H1 (cell line): ENCODE measurements at regions not wholly inside any gene's neighbourhood (a gene's known extent, or its start where the extent isn't known, plus 50 kb on each side); places are given as distances from the start of the nearest gene placed in this dataset.

Experiments
- CTCF ChIA-PET: fragments of 300-600 bp; sonication (Branson Sonifier 250); formaldehyde crosslinking; loops from one replicate; lab custom pipeline; 2021; ENCODE audit not compliant: partially characterized antibody; lab: Charles Lee
- POLR2A ChIA-PET: fragments of 300-600 bp; sonication (Branson Sonifier 250); formaldehyde crosslinking; loops from one replicate; lab custom pipeline; 2021; ENCODE audit warnings: inconsistent platforms; ENCODE audit not compliant: partially characterized antibody; lab: Charles Lee
- DNase-seq, 2 experiments: peaks; one replicate each; pipeline versions ENCODE4 v3.0.0 to v3.0.0-alpha.2; 2010 to 2022; ENCODE audit warnings: low spot score in 2 of 2, low read depth in 1 of 2, mixed read lengths in 1 of 2
- FAIRE-seq: peaks from 2 replicates; lab custom pipeline; 2011; peaks lifted over from hg19 to GRCh38; lab: Jason Lieb, UNC
- H2AFZ ChIP-seq: 2 replicates; pipeline ENCODE4 v1.8.1; 2012; ENCODE audit warnings: low read length, inconsistent platforms
- H2AK5ac ChIP-seq: 2 replicates; pipeline ENCODE4 v1.6.1; 2013; ENCODE audit warnings: low read depth, low read length
- H2BK120ac ChIP-seq: replicated peaks from 2 replicates; pipeline ENCODE3; 2013; ENCODE audit warnings: low read depth, low read length, inconsistent platforms
- H2BK12ac ChIP-seq: 2 replicates; pipeline ENCODE4 v1.6.1; 2013; ENCODE audit warnings: low read depth, low read length
- H2BK15ac ChIP-seq: 2 replicates; pipeline ENCODE4 v1.6.1; 2013; ENCODE audit warnings: low read length
- H2BK20ac ChIP-seq: 2 replicates; pipeline ENCODE4 v1.6.1; 2013; ENCODE audit warnings: low read length
- H2BK5ac ChIP-seq: 2 replicates; pipeline ENCODE4 v1.6.1; 2013; ENCODE audit warnings: low read depth, low read length
- H3K14ac ChIP-seq: 2 replicates; pipeline ENCODE4 v1.6.1; 2013; ENCODE audit warnings: inconsistent platforms; ENCODE audit not compliant: insufficient read length
- H3K18ac ChIP-seq: 2 replicates; pipeline ENCODE4 v1.6.1; 2013; ENCODE audit warnings: low read length; ENCODE audit errors: extremely low read depth
- H3K23ac ChIP-seq: 2 replicates; pipeline ENCODE4 v1.6.1; 2013; ENCODE audit warnings: inconsistent platforms; ENCODE audit not compliant: insufficient read length
- H3K23me2 ChIP-seq: 2 replicates; pipeline ENCODE4 v1.6.1; 2013; ENCODE audit warnings: low read depth, low read length
- H3K27ac ChIP-seq: 2 replicates; pipeline ENCODE4 v1.6.1; 2011; ENCODE audit warnings: low read depth, low read length, inconsistent platforms
- H3K27me3 ChIP-seq, 4 experiments: replicated peaks in 1 of 4; 1 replicate in 1 of 4; 2 replicates in 3 of 4; pipeline versions ENCODE4 v1.6.1 to v1.8.1; 2011 to 2013; ENCODE audit warnings: low read length in 3 of 4, mild to moderate bottlenecking in 3 of 4, inconsistent platforms in 2 of 4, mixed read lengths in 2 of 4, moderate library complexity in 1 of 4; ENCODE audit not compliant: control insufficient read depth in 3 of 4, insufficient read depth in 3 of 4; ENCODE audit errors: extremely low read depth in 1 of 4
- H3K36me3 ChIP-seq, 4 experiments: 2 replicates each; pipeline versions ENCODE4 v1.6.1 to v1.8.1; 2011 to 2013; ENCODE audit warnings: mild to moderate bottlenecking in 4 of 4, low read length in 3 of 4, moderate library complexity in 2 of 4, control low read depth in 1 of 4, inconsistent platforms in 1 of 4; ENCODE audit not compliant: insufficient read depth in 4 of 4, control insufficient read depth in 2 of 4
- H3K4ac ChIP-seq: replicated peaks from 2 replicates; pipeline ENCODE3; 2013; ENCODE audit warnings: low read length, low read depth, mixed read lengths, inconsistent platforms; ENCODE audit not compliant: insufficient read length
- H3K4me1 ChIP-seq, 4 experiments: replicated peaks in 1 of 4; 1 replicate in 1 of 4; 2 replicates in 3 of 4; pipeline versions ENCODE4 v1.6.1 to v1.8.1; 2011 to 2013; ENCODE audit warnings: low read length in 3 of 4, inconsistent platforms in 2 of 4, mixed read lengths in 1 of 4; ENCODE audit not compliant: insufficient read depth in 4 of 4, control insufficient read depth in 3 of 4
- H3K4me2 ChIP-seq, 2 experiments: 2 replicates each; pipeline versions ENCODE4 v1.6.1 to v1.8.1; 2011 to 2013; ENCODE audit warnings: low read depth in 2 of 2, low read length in 2 of 2, control low read depth in 1 of 2, inconsistent platforms in 1 of 2, mild to moderate bottlenecking in 1 of 2; ENCODE audit not compliant: insufficient read depth in 1 of 2
- H3K4me3 ChIP-seq, 4 experiments: fragments of 200-600, 300-600 bp in 1 of 4; sonication (generic), shearing (Covaris generic), sonication (Bioruptor Twin) in 1 of 4; 2 replicates each; pipeline versions ENCODE4 v1.5.1 to v1.8.1; 2011 to 2016; ENCODE audit warnings: low read length in 4 of 4, low read depth in 3 of 4, control low read depth in 2 of 4, inconsistent platforms in 2 of 4, mild to moderate bottlenecking in 2 of 4, mixed read lengths in 1 of 4, moderate library complexity in 1 of 4; ENCODE audit not compliant: insufficient read depth in 2 of 4; ENCODE audit errors: extremely low read depth in 1 of 4
- H3K56ac ChIP-seq: replicated peaks from 2 replicates; pipeline ENCODE3; 2013; ENCODE audit warnings: low read depth, mild to moderate bottlenecking, mixed read lengths, low read length, inconsistent platforms; ENCODE audit not compliant: insufficient read length
- H3K79me1 ChIP-seq: 2 replicates; pipeline ENCODE4 v1.6.1; 2013; ENCODE audit warnings: low read depth, low read length, control low read depth
- H3K79me2 ChIP-seq, 2 experiments: 2 replicates each; pipeline versions ENCODE4 v1.6.1 to v1.8.1; 2012 to 2013; ENCODE audit warnings: low read length in 2 of 2, mild to moderate bottlenecking in 2 of 2, inconsistent platforms in 1 of 2; ENCODE audit not compliant: insufficient read depth in 2 of 2, control insufficient read depth in 1 of 2
- H3K9ac ChIP-seq, 4 experiments: replicated peaks in 1 of 4; 1 replicate in 1 of 4; 2 replicates in 3 of 4; pipeline versions ENCODE4 v1.6.1 to v1.8.1; 2011 to 2013; ENCODE audit warnings: low read depth in 3 of 4, low read length in 3 of 4, control low read depth in 2 of 4, mild to moderate bottlenecking in 2 of 4, moderate library complexity in 2 of 4, inconsistent platforms in 1 of 4; ENCODE audit errors: extremely low read depth in 1 of 4
- H3K9me3 ChIP-seq, 2 experiments: 2 replicates each; pipeline versions ENCODE4 v1.6.1 to v1.8.1; 2012 to 2013; ENCODE audit warnings: mild to moderate bottlenecking in 2 of 2, moderate library complexity in 2 of 2, control low read depth in 1 of 2, inconsistent platforms in 1 of 2, low read depth in 1 of 2, low read length in 1 of 2, mixed read lengths in 1 of 2; ENCODE audit not compliant: insufficient read depth in 2 of 2
- H4K20me1 ChIP-seq, 2 experiments: replicated peaks in 1 of 2; 2 replicates each; pipeline versions ENCODE3 to v1.8.1; 2011 to 2013; ENCODE audit warnings: inconsistent platforms in 2 of 2, low read length in 2 of 2, mild to moderate bottlenecking in 1 of 2; ENCODE audit not compliant: insufficient read depth in 2 of 2, control insufficient read depth in 1 of 2
- H4K5ac ChIP-seq: 2 replicates; pipeline ENCODE4 v1.6.1; 2013; ENCODE audit warnings: low read length, low read depth, mixed read lengths, inconsistent platforms; ENCODE audit not compliant: insufficient read length
- H4K8ac ChIP-seq: 2 replicates; pipeline ENCODE4 v1.8.0; 2013; ENCODE audit warnings: mild to moderate bottlenecking, moderate library complexity, low read length, inconsistent platforms; ENCODE audit not compliant: insufficient read depth; ENCODE audit errors: extremely low read depth
- H4K91ac ChIP-seq: replicated peaks from 2 replicates; pipeline ENCODE3; 2013; ENCODE audit warnings: low read length, mixed read lengths, inconsistent platforms; ENCODE audit not compliant: insufficient read length
- BACH1 ChIP-seq: IDR thresholded peaks from 2 replicates; pipeline ENCODE4 v1.6.1; 2012; ENCODE audit warnings: low read length, improper control_type of control experiment
- BRCA1 ChIP-seq: IDR thresholded peaks from 2 replicates; pipeline ENCODE4 v1.6.1; 2012; ENCODE audit warnings: low read depth, low read length, improper control_type of control experiment
- JUND ChIP-seq: IDR thresholded peaks from 2 replicates; pipeline ENCODE4 v1.6.1; 2011; ENCODE audit warnings: mild to moderate bottlenecking, improper control_type of control experiment, low read length
- POLR2AphosphoS5 ChIP-seq: IDR thresholded peaks from 2 replicates; pipeline ENCODE4 v1.6.1; 2011; ENCODE audit warnings: low read depth, low read length
- TBP ChIP-seq: IDR thresholded peaks from 2 replicates; pipeline ENCODE4 v1.6.1; 2011; ENCODE audit warnings: low read depth, low read length, improper control_type of control experiment
- TF ChIP-seq, protein P1 (sequence below): IDR thresholded peaks from 2 replicates; pipeline ENCODE4 v1.6.1; 2011; ENCODE audit warnings: low read length, improper control_type of control experiment

DNA sequence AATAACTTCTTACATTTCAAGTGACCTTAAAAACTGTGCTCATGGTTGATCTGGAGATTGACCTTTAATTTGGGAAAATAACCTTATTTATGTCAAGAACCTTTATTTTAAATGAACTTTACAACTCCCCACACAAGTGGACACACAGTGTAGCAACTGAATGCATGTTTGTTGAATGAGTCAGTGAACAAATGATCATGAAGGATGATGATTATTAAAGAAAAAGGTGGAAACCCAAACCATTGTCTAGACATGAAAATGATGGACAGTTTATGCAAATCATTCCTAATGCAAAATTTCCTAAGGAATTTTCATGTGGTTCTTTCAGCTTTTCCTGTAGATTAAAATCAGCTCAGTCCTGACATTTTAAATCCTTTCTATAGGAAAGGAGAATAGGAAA is 439.8 kb upstream of the RUNX1 start:
- Histone ChIP-seq H3K36me3 (no peaks in the 10 kb centered on the region), H2BK20ac (no peak overlapping the region), H4K8ac (no peak overlapping the region), H3K23me2 (no peaks in the 10 kb centered on the region), H3K4ac (no peak overlapping the region), H3K23ac (no peak overlapping the region), H4K20me1 (no peaks in the 10 kb centered on the region), H4K5ac (no peak overlapping the region), H2AK5ac (no peak overlapping the region), H3K14ac (no peak overlapping the region), H3K27me3 (no peaks in the 10 kb centered on the region), H2BK12ac (no peak overlapping the region), H3K4me1 (no peaks in the 10 kb centered on the region), H2BK120ac (no peak overlapping the region), H3K18ac (no peak overlapping the region), H3K27ac (no peak overlapping the region), H3K9ac (no peak overlapping the region), H4K91ac (no peak overlapping the region), H3K4me3 (no peak overlapping the region), H2BK15ac (no peak overlapping the region), H3K4me2 (no peak overlapping the region), H3K79me1 (no peaks in the 10 kb centered on the region), H3K79me2 (no peaks in the 10 kb centered on the region), H2BK5ac (no peak overlapping the region), H3K56ac (no peak overlapping the region), H2AFZ (no peak overlapping the region), H3K9me3 (no peaks in the 10 kb centered on the region)
- ChIA-PET POLR2A (no interaction called here), CTCF (interaction anchor here (1.5 kb wide), 1 partner anchor 32 kb away, joined by 4 read pairs; no protein-coding TSS in a partner anchor)
- FAIRE-seq (no peak), DNase-seq (no peak)
- no peak for TF ChIP-seq POLR2AphosphoS5
- TF ChIP-seq BRCA1 = no peak
- TF ChIP-seq, protein P1, sequence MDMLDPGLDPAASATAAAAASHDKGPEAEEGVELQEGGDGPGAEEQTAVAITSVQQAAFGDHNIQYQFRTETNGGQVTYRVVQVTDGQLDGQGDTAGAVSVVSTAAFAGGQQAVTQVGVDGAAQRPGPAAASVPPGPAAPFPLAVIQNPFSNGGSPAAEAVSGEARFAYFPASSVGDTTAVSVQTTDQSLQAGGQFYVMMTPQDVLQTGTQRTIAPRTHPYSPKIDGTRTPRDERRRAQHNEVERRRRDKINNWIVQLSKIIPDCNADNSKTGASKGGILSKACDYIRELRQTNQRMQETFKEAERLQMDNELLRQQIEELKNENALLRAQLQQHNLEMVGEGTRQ = no peak
- TF ChIP-seq BACH1 = no peak
- no peak for TF ChIP-seq TBP
- TF ChIP-seq JUND = no peak
